KBM-7 (cell line): ENCODE measurements at regions not wholly inside any gene's neighbourhood (a gene's known extent, or its start where the extent isn't known, plus 50 kb on each side); places are given as distances from the start of the nearest gene placed in this dataset.

Experiments
- DNase-seq: peaks from one replicate; pipeline ENCODE4 v3.0.0-alpha.2; 2015
- in situ Hi-C: fragments of 300-500 bp; cut with MboI; formaldehyde crosslinking; loops from 2 replicates; pipeline ENCODE4 v1.14.3; 2020; ENCODE audit warnings: low sequenced_read_pairs, low pct_unique_long_range_greater_than_20kb, mixed read lengths

DNA sequence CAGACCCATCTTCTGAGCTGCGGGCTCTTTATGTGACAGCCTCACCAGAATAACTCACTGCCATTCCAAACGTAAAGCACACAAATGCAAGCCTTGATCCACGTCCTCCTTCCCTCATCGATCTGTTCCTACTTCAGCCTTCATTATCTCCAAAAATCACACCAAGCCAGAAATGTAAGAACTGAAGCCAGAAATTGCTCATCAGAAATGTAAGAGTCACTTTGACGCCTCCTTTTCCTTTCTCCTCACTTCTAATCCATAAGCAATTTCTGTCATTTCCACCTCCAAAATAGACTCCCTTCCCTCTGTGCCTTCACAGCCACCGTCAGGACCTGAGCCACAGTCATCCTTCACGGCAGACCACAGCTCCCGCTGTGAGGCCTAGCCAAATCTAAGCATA is 387.3 kb upstream of the B3GAT1 start:
- in situ Hi-C loops, result no loop called here
- no peak for DNase-seq

DNA sequence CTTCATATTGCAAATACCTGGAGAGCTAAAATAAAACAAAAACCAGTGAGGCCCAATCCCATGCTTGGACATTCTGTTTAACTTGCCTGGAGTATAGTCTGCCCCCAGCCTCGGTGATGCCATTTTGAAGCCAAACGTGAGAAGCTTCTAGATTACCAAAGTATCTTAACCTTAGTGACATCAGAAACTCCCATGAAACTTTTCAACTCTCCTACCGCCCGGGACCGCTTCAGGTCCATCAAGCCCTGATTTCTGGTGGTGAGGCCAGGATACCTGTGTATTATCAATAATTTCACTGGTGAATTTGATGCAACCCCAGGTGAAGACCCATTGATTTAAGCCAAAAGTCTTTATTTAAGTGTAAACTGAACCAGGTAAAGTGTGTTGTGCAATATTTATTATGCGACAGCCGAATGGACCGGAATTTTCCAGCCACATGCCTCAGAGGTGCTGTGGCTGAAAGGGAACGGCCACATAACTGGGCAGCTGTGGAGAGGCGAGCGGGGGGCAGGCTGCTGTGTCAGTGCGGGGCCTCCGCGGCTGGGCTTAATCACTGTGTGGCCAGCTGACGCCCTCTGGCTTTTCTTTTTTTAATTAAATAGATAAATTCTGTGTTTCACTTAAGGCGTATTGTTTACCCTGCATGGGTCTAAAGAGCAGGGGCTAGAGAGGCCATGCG is 385.5 kb upstream of the B3GAT1 start:
- in situ Hi-C loops, result no loop called here

GRCh38 chr11:134795017-134795416 is 383.0 kb upstream of the B3GAT1 start:
- in situ Hi-C loops, result no loop called here
- no peak for DNase-seq

More for the DNA sequence above, 385.5 kb upstream of the B3GAT1 start:
- no peak for DNase-seq

- in situ Hi-C loops, result no loop called here
- no peak for DNase-seq
These were observed 382.1 kb upstream of the B3GAT1 start for GRCh38 chr11:134794192-134794591.

DNA sequence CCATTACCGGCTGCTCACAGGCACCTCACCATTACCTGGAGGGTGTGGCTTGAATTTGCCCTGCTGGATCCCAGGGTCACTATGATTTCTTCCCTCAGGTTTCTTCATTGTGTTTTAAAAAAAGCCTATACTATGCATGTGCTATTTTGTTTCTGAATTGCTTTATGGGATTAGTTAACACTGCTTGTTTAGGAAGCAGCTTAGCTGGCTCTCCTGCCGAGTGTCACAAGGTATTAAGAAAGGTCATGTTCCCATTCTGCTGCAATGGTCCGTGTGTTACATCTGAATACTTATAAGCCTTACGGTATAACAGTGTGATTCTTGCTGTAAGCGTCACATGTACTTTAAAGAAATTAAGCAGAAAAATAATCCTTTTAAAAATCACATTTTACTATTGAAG is 380.6 kb upstream of the B3GAT1 start:
- in situ Hi-C loops, result no loop called here

GRCh38 chr11:134792044-134792443 is 380.0 kb upstream of the B3GAT1 start:
- no peak for DNase-seq
- in situ Hi-C loops, result no loop called here

More for the DNA sequence above, 380.6 kb upstream of the B3GAT1 start:
- DNase-seq, result no peak

- DNase-seq, result no peak
- in situ Hi-C loops, result no loop called here
These were observed 379.1 kb upstream of the B3GAT1 start for GRCh38 chr11:134791102-134791501.

GRCh38 chr11:134789104-134789503 is 377.1 kb upstream of the B3GAT1 start:
- in situ Hi-C loops, result no loop called here
- DNase-seq, result no peak

- no peak for DNase-seq
- in situ Hi-C loops, result no loop called here
These were observed 374.6 kb upstream of the B3GAT1 start for GRCh38 chr11:134786636-134787035.

GRCh38 chr11:134785660-134786284 is 373.7 kb upstream of the B3GAT1 start:
- in situ Hi-C loops, result no loop called here
- DNase-seq, result no peak

DNA sequence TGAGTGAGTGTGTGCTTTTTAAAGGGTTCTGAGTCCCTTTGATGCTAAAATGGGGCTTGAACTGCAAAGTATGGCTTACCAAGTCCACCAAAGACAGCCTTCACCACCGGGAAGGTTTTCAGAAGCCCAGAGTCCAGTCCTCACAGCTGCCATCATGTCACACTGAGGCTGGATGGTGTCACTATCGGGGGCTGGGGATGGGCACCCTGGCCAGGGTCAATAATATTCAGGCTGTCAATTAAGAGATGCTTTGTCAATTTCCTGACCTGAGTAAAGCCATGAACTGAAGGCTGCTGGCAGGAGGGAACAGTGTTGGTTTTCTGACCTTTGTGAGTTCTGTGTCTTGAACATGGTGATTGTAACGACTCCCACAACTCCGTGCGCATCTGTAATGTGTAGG is 373.0 kb upstream of the B3GAT1 start:
- no peak for DNase-seq
- in situ Hi-C loops, result no loop called here

DNA sequence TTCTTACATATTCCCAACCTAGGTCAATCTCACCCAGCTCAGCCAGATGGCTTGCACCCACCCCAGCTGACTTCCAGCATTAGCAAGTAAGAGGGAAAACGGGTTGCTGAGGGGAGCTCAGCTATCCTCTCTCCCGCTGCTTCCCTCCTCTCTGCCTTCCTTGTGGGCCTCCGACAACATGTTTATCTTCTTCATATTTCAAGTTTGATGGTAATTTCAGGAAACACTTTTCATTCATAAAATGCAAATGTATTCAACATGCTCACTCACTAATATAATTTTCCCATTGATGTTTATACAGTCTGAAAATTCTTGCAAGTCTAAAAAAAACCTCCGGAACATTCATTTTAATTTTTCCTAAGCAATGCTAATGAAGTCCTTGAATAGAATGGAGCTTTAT is 372.5 kb upstream of the B3GAT1 start:
- no peak for DNase-seq
- in situ Hi-C loops, result no loop called here

DNA sequence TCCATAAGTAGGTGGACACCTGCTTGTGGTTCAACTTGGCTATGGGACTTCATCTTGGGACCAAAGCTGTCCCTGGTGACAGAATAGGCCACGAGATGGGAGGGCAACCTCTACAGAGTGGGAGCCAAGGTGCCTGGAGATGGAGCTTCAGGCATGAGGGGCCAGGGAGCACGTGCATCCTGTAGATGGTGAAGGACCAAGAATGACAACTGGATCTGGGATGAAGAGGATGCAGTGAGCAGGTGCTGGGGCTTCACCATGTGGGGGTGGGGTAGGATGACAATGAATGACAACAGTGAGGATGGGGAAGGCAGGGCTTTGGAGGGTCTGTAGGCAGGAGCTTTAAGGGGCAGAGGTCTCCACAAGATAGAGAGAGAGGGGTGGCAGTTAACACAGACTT is 372.0 kb upstream of the B3GAT1 start:
- in situ Hi-C loops, result no loop called here
- DNase-seq, result no peak

DNA sequence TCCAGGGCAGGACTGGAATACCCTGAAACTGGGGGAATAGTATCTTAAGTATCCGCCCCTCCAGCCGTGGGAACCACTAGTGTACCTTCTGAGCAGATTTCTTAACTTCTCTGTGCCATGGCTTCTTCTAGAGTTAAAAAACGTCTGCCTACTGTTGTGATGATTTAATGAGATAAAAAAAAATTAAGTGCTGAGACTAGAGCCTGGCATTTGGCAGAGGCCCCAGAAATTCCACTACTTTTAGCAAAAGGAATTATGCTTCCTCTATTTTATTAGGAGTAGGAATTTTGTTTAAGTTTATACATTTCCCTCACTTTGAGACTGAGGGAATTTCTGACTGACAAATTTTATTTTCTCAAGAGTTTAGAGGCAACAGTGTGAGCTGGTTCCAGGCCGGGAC is 371.2 kb upstream of the B3GAT1 start:
- in situ Hi-C loops, result no loop called here
- no peak for DNase-seq

GRCh38 chr11:134781380-134781866 is 369.4 kb upstream of the B3GAT1 start:
- in situ Hi-C loops, result no loop called here
- DNase-seq, result no peak

- no peak for DNase-seq
- in situ Hi-C loops, result no loop called here
These were observed 368.6 kb upstream of the B3GAT1 start for GRCh38 chr11:134780486-134781147.

DNA sequence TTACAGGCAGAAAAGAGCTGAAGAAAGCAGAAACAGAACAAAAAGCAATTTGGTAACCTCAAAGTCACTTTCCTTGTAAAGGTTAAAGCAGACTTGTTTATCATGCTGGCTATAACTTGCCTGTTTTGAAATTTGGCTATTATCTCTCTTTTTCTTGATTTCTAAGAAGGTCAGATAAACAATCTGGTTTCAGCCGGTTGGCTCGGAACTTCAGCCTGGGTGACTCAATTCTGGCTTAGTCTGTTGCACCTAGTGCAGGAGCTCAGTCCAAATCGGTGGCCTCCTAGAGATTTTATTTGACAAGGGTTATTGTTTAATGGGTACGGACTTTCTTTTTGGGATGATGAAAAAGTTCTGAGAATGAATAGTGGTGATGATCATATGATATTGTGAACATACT is 367.1 kb upstream of the B3GAT1 start:
- in situ Hi-C loops, result no loop called here

GRCh38 chr11:134768463-134768862 is 356.4 kb upstream of the B3GAT1 start:
- in situ Hi-C loops, result no loop called here
- DNase-seq, result no peak

More for the DNA sequence above, 367.1 kb upstream of the B3GAT1 start:
- DNase-seq, result no peak

GRCh38 chr11:134765565-134765964 is 353.5 kb upstream of the B3GAT1 start:
- in situ Hi-C loops, result no loop called here
- no peak for DNase-seq

DNA sequence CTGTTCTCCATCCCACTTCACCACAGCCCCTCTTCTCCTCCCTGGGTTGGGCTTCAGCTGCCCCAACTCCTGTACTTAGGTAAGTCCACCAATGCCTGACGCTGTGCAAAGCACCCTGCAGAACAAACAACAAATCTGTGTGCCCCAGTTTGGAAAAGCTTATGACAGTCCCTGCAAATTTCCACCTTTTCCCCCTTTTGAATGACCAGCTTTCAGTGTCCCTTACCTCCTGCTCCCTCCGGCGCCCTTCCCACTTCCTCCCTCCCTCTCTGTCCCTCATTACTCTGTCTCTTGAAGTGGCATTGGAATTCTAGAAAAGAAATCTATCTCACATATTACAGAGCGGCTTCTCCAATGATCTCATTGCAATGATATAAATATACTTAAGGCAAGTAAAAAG is 352.9 kb upstream of the B3GAT1 start:
- in situ Hi-C loops, result no loop called here
- no peak for DNase-seq
